ENCODE measurements at regions not wholly inside any gene's neighbourhood (a gene's known extent, or its start where the extent isn't known, plus 50 kb on each side); places are given as distances from the start of the nearest gene placed in this dataset.

- Histone ChIP-seq H3K14ac (ENCODE audit: insufficient read length) (no peak overlapping the region), H4K8ac (ENCODE audit: extremely low read depth, insufficient read depth, low read length) (no peak overlapping the region), H4K5ac (ENCODE audit: insufficient read length, low read depth, low read length) (no peak overlapping the region), H2BK120ac (replicated peaks; ENCODE audit: low read depth, low read length) (no peak overlapping the region), H3K18ac (ENCODE audit: extremely low read depth, low read length) (no peak overlapping the region), H2AFZ (ENCODE audit: low read length) (no peak overlapping the region), H3K56ac (replicated peaks; ENCODE audit: insufficient read length, low read depth, low read length) (no peak overlapping the region), H3K4ac (replicated peaks; ENCODE audit: insufficient read length, low read depth, low read length) (no peak overlapping the region), H2BK20ac (ENCODE audit: low read length) (no peak overlapping the region), H3K4me1 (replicated peaks in 1 of 4; ENCODE audit: control insufficient read depth in 3 of 4, insufficient read depth in 4 of 4, low read length in 3 of 4) (peaks cover 0 to 5% (median 3%) of the 10 kb centered on the region in 4 experiments; a peak in 4 of 7 replicates), H3K27me3 (replicated peaks in 1 of 4; ENCODE audit: control insufficient read depth in 3 of 4, extremely low read depth in 1 of 4, insufficient read depth in 3 of 4, low read length in 3 of 4) (no peaks in the 10 kb centered on the region), H2AK5ac (ENCODE audit: low read depth, low read length) (no peak overlapping the region), H3K79me2 (ENCODE audit: control insufficient read depth in 1 of 2, insufficient read depth in 2 of 2, low read length in 2 of 2) (no peaks in the 10 kb centered on the region), H2BK12ac (ENCODE audit: low read depth, low read length) (no peak overlapping the region), H3K9me3 (ENCODE audit: insufficient read depth in 2 of 2, low read depth in 1 of 2, low read length in 1 of 2) (no peaks in the 10 kb centered on the region), H3K23ac (ENCODE audit: insufficient read length) (no peak overlapping the region), H3K4me2 (ENCODE audit: insufficient read depth in 1 of 2, low read depth in 2 of 2, low read length in 2 of 2) (no peak overlapping the region), H4K20me1 (replicated peaks in 1 of 2; ENCODE audit: control insufficient read depth in 1 of 2, insufficient read depth in 2 of 2, low read length in 2 of 2) (no peaks in the 10 kb centered on the region), H4K91ac (replicated peaks; ENCODE audit: insufficient read length, low read length) (no peak overlapping the region), H2BK5ac (ENCODE audit: low read depth, low read length) (no peak overlapping the region), H3K36me3 (ENCODE audit: control insufficient read depth in 2 of 4, insufficient read depth in 4 of 4, low read length in 3 of 4) (no peaks in the 10 kb centered on the region), H3K23me2 (ENCODE audit: low read depth, low read length) (no peaks in the 10 kb centered on the region), H3K79me1 (ENCODE audit: low read depth, low read length) (no peaks in the 10 kb centered on the region), H3K27ac (ENCODE audit: low read depth, low read length) (no peak overlapping the region), H3K9ac (replicated peaks in 1 of 4; ENCODE audit: extremely low read depth in 1 of 4, low read depth in 3 of 4, low read length in 3 of 4) (no peak overlapping the region), H3K4me3 (ENCODE audit: extremely low read depth in 1 of 4, insufficient read depth in 2 of 4, low read depth in 3 of 4, low read length in 4 of 4) (no peak overlapping the region), H2BK15ac (ENCODE audit: low read length) (no peak overlapping the region)
- POLR2A ChIA-PET (ENCODE audit: partially characterized antibody) = no interaction called here
- DNase-seq (ENCODE audit: low read depth in 1 of 2, low spot score in 2 of 2) (no peak), FAIRE-seq (no peak)
- WGBS, 2 experiments (ENCODE audit: extremely low coverage in 1 of 2, insufficient coverage in 1 of 2, insufficient read length in 1 of 2, insufficient replicate concordance in 2 of 2, low coverage in 1 of 2, low lambda C conversion rate in 2 of 2, missing lambda C conversion rate in 1 of 2) = 83% methylated on average over 1 of the region's 1 CpG; no CpG with 5 or more reads in 1 of the 2 experiments
- CTCF ChIA-PET (ENCODE audit: partially characterized antibody) = no interaction called here
- no peak for TF ChIP-seq GABPA (IDR thresholded peaks at IDR 0.05; ENCODE audit: borderline replicate concordance, insufficient read depth, low read length)
- TF ChIP-seq ATF3 (IDR thresholded peaks at IDR 0.05; ENCODE audit: insufficient read depth, low read depth, low read length) = no peak
- TF ChIP-seq HDAC2 (IDR thresholded peaks at IDR 0.05; ENCODE audit: borderline replicate concordance in 1 of 2, low read depth in 2 of 2, low read length in 2 of 2) = no peak
- no peak for TF ChIP-seq KDM4A (IDR thresholded peaks at IDR 0.05; ENCODE audit: low read depth, low read length, severe bottlenecking)
- TF ChIP-seq SP2 (IDR thresholded peaks at IDR 0.05; ENCODE audit: low read length) = no peak
- no peak for TF ChIP-seq SP1 (IDR thresholded peaks at IDR 0.05; ENCODE audit: low read depth, low read length)
- no peak for TF ChIP-seq POLR2AphosphoS5 (IDR thresholded peaks at IDR 0.05; ENCODE audit: low read depth, low read length)
- TF ChIP-seq EZH2 (IDR thresholded peaks at IDR 0.05; ENCODE audit: low read depth, low read length, severe bottlenecking) = no peak
- TF ChIP-seq POLR2A (IDR thresholded peaks at IDR 0.05; ENCODE audit: control extremely low read depth in 1 of 2, low read depth in 2 of 2, low read length in 2 of 2) = no peak
These were observed 118.8 kb downstream of the SIPA1L2 start for GRCh38 chr1:232511172-232511571.

All from H1 (cell line).